Panc1 (cell line): ENCODE measurements at regions not wholly inside any gene's neighbourhood (a gene's known extent, or its start where the extent isn't known, plus 50 kb on each side); places are given as distances from the start of the nearest gene placed in this dataset.

ENCODE experiments used
- ATAC-seq: fragments of 200-7000 bp; cut with Tn5 transposase; 2 replicates; pipeline ENCODE4 v1.9.1; 2020; ENCODE audit warnings: mild to moderate bottlenecking, moderate library complexity
- BruUV-seq: library from RNA; stranded (reverse); fragments of 400-500 nt; replicated peaks from 2 replicates; lab custom pipeline; 2021; lab: Mats Ljungman, UMichigan
- CTCF ChIA-PET: fragments of 300-600 bp; sonication (Branson Sonifier 250); formaldehyde crosslinking; loops from one replicate; lab custom pipeline; 2022; ENCODE audit warnings: antibody characterized with exemption; lab: Charles Lee
- POLR2A ChIA-PET: fragments of 300-600 bp; sonication (Branson Sonifier 250); formaldehyde crosslinking; loops from one replicate; lab custom pipeline; 2022; ENCODE audit warnings: antibody characterized with exemption; lab: Charles Lee
- DNase-seq: peaks from one replicate; pipeline ENCODE4 v3.0.0-alpha.2; 2010; ENCODE audit warnings: low read depth, low spot score
- H3K27ac ChIP-seq: 2 replicates; pipeline ENCODE4 v1.5.1; 2011; ENCODE audit warnings: mild to moderate bottlenecking, low read length, inconsistent platforms
- H3K27me3 ChIP-seq: fragments of 200-500 bp; sonication (Bioruptor generic); 2 replicates; pipeline ENCODE4 v1.6.0; 2014; ENCODE audit warnings: low read length, inconsistent platforms; ENCODE audit not compliant: control insufficient read depth, insufficient read depth
- H3K36me3 ChIP-seq: fragments of 200-500 bp; sonication (Bioruptor generic); 2 replicates; pipeline ENCODE4 v1.5.1; 2014; ENCODE audit warnings: inconsistent platforms, mild to moderate bottlenecking, low read length, moderate library complexity; ENCODE audit not compliant: control insufficient read depth, insufficient read depth
- H3K4me1 ChIP-seq: 2 replicates; pipeline ENCODE4 v1.5.1; 2011; ENCODE audit warnings: inconsistent platforms, mild to moderate bottlenecking, low read length, moderate library complexity; ENCODE audit not compliant: control insufficient read depth, insufficient read depth
- H3K4me3 ChIP-seq, 2 experiments: 2 replicates each; pipeline ENCODE4 v1.5.1; 2011 to 2012; ENCODE audit warnings: low read depth in 2 of 2, low read length in 2 of 2, mild to moderate bottlenecking in 2 of 2, inconsistent platforms in 1 of 2, moderate library complexity in 1 of 2
- H3K9me3 ChIP-seq: fragments of 200-500 bp; sonication (Bioruptor generic); 2 replicates; pipeline ENCODE4 v1.5.1; 2014; ENCODE audit warnings: low read depth, mild to moderate bottlenecking, inconsistent platforms, low read length, moderate library complexity; ENCODE audit not compliant: control insufficient read depth, insufficient read depth
- CTCF ChIP-seq: fragments of 450-650 bp; IDR thresholded peaks from 2 replicates; pipeline ENCODE4 v1.5.1; 2017; ENCODE audit warnings: mild to moderate bottlenecking
- POLR2AphosphoS5 ChIP-seq: IDR thresholded peaks from 2 replicates; pipeline ENCODE4 v1.6.1; 2012; ENCODE audit warnings: mild to moderate bottlenecking, low read depth, low read length, moderate library complexity
- SIN3A ChIP-seq: IDR thresholded peaks from 2 replicates; pipeline ENCODE4 v1.6.1; 2012; ENCODE audit warnings: low read depth, mild to moderate bottlenecking, low read length, moderate library complexity, borderline replicate concordance; ENCODE audit not compliant: insufficient read depth
- TCF7L2 ChIP-seq: IDR thresholded peaks from 2 replicates; pipeline ENCODE4 v1.6.1; 2011; ENCODE audit warnings: mild to moderate bottlenecking, low read depth, low read length, inconsistent platforms
- in situ Hi-C: cut with HindIII; loops from 2 replicates; pipeline ENCODE4 v1.10.0; 2016; ENCODE audit warnings: low sequenced_read_pairs, low pct_unique_long_range_greater_than_20kb
- intact Hi-C: fragments of 100-400 bp; cut with micrococcal nuclease; formaldehyde crosslinking; loops from one replicate; pipeline ENCODE4 v1.10.0; 2022; ENCODE audit not compliant: unreplicated experiment
- TF ChIP-seq, protein P1 (sequence below), 2 experiments: IDR thresholded peaks; 2 replicates each; pipeline ENCODE4 v1.6.1; 2011 to 2012; ENCODE audit warnings: low read depth in 2 of 2, control low read depth in 1 of 2, low read length in 1 of 2, mild to moderate bottlenecking in 1 of 2, moderate library complexity in 1 of 2; ENCODE audit not compliant: insufficient read depth in 1 of 2

- no TSS peak for BruUV-seq
- intact Hi-C loops, result loop anchor here (10.0 kb wide), 1 partner anchor 134 kb away; the partner anchor contains the start of gene JCAD
- CTCF ChIA-PET, result no interaction called here
- Histone ChIP-seq H3K4me1 (peaks cover 17% of the 10 kb centered on the region), H3K4me3 (no peak overlapping the region), H3K36me3 (no peaks in the 10 kb centered on the region), H3K27me3 (no peaks in the 10 kb centered on the region), H3K27ac (peak overlapping the region; percentile 12; the same call in 1 of the 2 replicates), H3K9me3 (no peaks in the 10 kb centered on the region)
- POLR2A ChIA-PET, result no interaction called here
- in situ Hi-C loops, result no loop called here
- no peak for DNase-seq
- TF ChIP-seq, protein P1, sequence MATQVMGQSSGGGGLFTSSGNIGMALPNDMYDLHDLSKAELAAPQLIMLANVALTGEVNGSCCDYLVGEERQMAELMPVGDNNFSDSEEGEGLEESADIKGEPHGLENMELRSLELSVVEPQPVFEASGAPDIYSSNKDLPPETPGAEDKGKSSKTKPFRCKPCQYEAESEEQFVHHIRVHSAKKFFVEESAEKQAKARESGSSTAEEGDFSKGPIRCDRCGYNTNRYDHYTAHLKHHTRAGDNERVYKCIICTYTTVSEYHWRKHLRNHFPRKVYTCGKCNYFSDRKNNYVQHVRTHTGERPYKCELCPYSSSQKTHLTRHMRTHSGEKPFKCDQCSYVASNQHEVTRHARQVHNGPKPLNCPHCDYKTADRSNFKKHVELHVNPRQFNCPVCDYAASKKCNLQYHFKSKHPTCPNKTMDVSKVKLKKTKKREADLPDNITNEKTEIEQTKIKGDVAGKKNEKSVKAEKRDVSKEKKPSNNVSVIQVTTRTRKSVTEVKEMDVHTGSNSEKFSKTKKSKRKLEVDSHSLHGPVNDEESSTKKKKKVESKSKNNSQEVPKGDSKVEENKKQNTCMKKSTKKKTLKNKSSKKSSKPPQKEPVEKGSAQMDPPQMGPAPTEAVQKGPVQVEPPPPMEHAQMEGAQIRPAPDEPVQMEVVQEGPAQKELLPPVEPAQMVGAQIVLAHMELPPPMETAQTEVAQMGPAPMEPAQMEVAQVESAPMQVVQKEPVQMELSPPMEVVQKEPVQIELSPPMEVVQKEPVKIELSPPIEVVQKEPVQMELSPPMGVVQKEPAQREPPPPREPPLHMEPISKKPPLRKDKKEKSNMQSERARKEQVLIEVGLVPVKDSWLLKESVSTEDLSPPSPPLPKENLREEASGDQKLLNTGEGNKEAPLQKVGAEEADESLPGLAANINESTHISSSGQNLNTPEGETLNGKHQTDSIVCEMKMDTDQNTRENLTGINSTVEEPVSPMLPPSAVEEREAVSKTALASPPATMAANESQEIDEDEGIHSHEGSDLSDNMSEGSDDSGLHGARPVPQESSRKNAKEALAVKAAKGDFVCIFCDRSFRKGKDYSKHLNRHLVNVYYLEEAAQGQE (IDR thresholded peaks at IDR 0.05; ENCODE audit: insufficient read depth in 1 of 2, low read depth in 2 of 2, low read length in 1 of 2), result no peak
- TF ChIP-seq TCF7L2 (no peak), CTCF (no peak), SIN3A (no peak), POLR2AphosphoS5 (no peak)
- ATAC-seq, result no peak
These were observed 129.8 kb upstream of the JCAD start for GRCh38 chr10:30189238-30189580.

DNA sequence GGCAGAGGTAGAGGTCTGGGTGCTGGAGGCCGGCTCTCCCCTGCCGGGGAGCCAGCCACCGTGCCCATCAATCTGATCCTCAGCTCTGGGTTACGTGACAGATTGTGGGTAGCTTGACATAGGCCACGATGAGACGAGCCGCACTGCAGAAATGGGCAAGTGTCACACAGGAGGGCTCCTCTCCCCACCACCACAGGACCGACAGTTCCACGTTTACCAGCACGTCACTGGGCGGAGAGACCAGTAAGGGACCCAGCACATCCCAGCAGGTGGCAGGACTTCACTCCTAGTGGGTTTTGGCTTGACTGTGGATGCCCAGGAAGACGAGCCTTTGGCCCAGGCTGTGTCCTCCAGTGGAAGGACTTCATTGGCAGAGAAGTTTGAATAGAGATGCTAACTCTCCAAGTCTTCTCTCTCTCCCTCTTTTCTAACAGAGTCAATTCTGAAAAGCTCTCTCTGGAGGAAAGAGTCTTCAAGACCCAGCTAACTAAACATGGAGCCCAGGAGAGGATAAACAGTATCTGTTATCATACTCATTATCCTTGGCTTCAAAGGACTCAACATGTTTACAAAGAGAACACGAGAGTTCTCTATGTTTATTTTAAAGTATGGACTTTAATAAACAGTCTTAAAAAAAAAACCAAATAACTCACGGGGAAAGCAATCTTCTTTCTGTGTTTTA, 129.3 kb upstream of the JCAD start:
- in situ Hi-C loops, result no loop called here
- DNase-seq (no peak), ATAC-seq (no peak)
- TF ChIP-seq POLR2AphosphoS5 (no peak), TCF7L2 (no peak), SIN3A (no peak), CTCF (no peak)
- TF ChIP-seq, protein P1 (IDR thresholded peaks at IDR 0.05; ENCODE audit: insufficient read depth in 1 of 2, low read depth in 2 of 2, low read length in 1 of 2), result no peak
- Histone ChIP-seq H3K27me3 (no peaks in the 10 kb centered on the region), H3K27ac (peak overlapping the region; percentile 12; the same call in 1 of the 2 replicates), H3K4me3 (no peak overlapping the region), H3K9me3 (no peaks in the 10 kb centered on the region), H3K4me1 (peaks cover 18% of the 10 kb centered on the region), H3K36me3 (no peaks in the 10 kb centered on the region)
- ChIA-PET CTCF (no interaction called here), POLR2A (interaction anchor here (0.7 kb wide), 1 partner anchor 713 kb away, joined by 3 read pairs; no protein-coding TSS in a partner anchor)
- no TSS peak for BruUV-seq
- intact Hi-C loops, result loop anchor here (10.0 kb wide), 1 partner anchor 134 kb away; the partner anchor contains the start of gene JCAD
